GM23248 (cell line): ENCODE measurements at regions not wholly inside any gene's neighbourhood (a gene's known extent, or its start where the extent isn't known, plus 50 kb on each side); places are given as distances from the start of the nearest gene placed in this dataset.

Experiments used
- DNase-seq: peaks from one replicate; pipeline ENCODE4 v3.0.0-alpha.2; 2015
- H2AFZ ChIP-seq: fragments of 200-600 bp; sonication (generic); 2 replicates; pipeline ENCODE4 v1.6.1; 2016; ENCODE audit warnings: antibody characterized with exemption
- H3F3A ChIP-seq: fragments of 200-600 bp; sonication (generic); 2 replicates; pipeline ENCODE4 v1.6.1; 2016; ENCODE audit warnings: mild to moderate bottlenecking, antibody characterized with exemption, mixed run types; ENCODE audit not compliant: insufficient read depth
- H3K27ac ChIP-seq: fragments of 200-600 bp; sonication (generic); 2 replicates; pipeline ENCODE4 v1.5.1; 2016; ENCODE audit warnings: mild to moderate bottlenecking
- H3K27me3 ChIP-seq: fragments of 200-600 bp; sonication (generic); replicated peaks from 2 replicates; pipeline ENCODE4 v1.6.1; 2016; ENCODE audit warnings: mild to moderate bottlenecking; ENCODE audit not compliant: insufficient read depth
- H3K36me3 ChIP-seq: fragments of 200-600 bp; sonication (generic); 2 replicates; pipeline ENCODE4 v1.6.1; 2016; ENCODE audit warnings: low read depth, mild to moderate bottlenecking
- H3K4me1 ChIP-seq: fragments of 200-600 bp; sonication (generic); 2 replicates; pipeline ENCODE4 v1.6.1; 2016; ENCODE audit warnings: mild to moderate bottlenecking; ENCODE audit not compliant: insufficient read depth
- H3K4me2 ChIP-seq: fragments of 200-600 bp; sonication (generic); one replicate; pipeline ENCODE4 v1.6.1; 2016; ENCODE audit warnings: mild to moderate bottlenecking; ENCODE audit not compliant: unreplicated experiment
- H3K4me3 ChIP-seq: fragments of 200-600 bp; sonication (generic); 2 replicates; pipeline ENCODE4 v1.5.1; 2016; ENCODE audit warnings: mild to moderate bottlenecking
- H3K79me2 ChIP-seq: fragments of 200-600 bp; sonication (generic); 2 replicates; pipeline ENCODE4 v1.6.1; 2016; ENCODE audit warnings: mild to moderate bottlenecking; ENCODE audit not compliant: insufficient read depth
- H3K9ac ChIP-seq: fragments of 200-600 bp; sonication (generic); 2 replicates; pipeline ENCODE4 v1.6.1; 2016; ENCODE audit warnings: mild to moderate bottlenecking
- H3K9me2 ChIP-seq: fragments of 200-600 bp; sonication (generic); 2 replicates; pipeline ENCODE4 v1.6.1; 2016; ENCODE audit warnings: mixed run types, mild to moderate bottlenecking, moderate library complexity; ENCODE audit not compliant: insufficient read depth
- H3K9me3 ChIP-seq: fragments of 200-600 bp; sonication (generic); one replicate; pipeline ENCODE4 v1.6.1; 2017; ENCODE audit warnings: low read depth
- H4K20me1 ChIP-seq: fragments of 200-600 bp; sonication (generic); 2 replicates; pipeline ENCODE4 v1.6.0; 2016; ENCODE audit not compliant: insufficient read depth
- EZH2 ChIP-seq: fragments of 200-600 bp; sonication (generic); IDR thresholded peaks from 2 replicates; pipeline ENCODE4 v1.6.1; 2018; ENCODE audit warnings: antibody characterized with exemption, mild to moderate bottlenecking; ENCODE audit not compliant: insufficient read depth, poor library complexity, severe bottlenecking
- EZH2phosphoT487 ChIP-seq: fragments of 200-600 bp; sonication (generic); IDR thresholded peaks from 2 replicates; pipeline ENCODE4 v1.6.1; 2018; ENCODE audit warnings: antibody characterized with exemption, moderate library complexity, mild to moderate bottlenecking, low read depth; ENCODE audit not compliant: insufficient read depth
- WGBS, 2 experiments: methylation state at CpG; one replicate each; pipeline ENCODE4 v1.1.6; 2015 to 2017; ENCODE audit warnings: low lambda C conversion rate in 2 of 2, low coverage in 1 of 2; ENCODE audit errors: missing lambda C conversion rate in 2 of 2; 5-methylcytosine and 5-hydroxymethylcytosine counted together
- in situ Hi-C: fragments of 300-500 bp; cut with MboI; formaldehyde crosslinking; loops from 2 replicates; pipeline ENCODE4 v1.15.0; 2020

DNA sequence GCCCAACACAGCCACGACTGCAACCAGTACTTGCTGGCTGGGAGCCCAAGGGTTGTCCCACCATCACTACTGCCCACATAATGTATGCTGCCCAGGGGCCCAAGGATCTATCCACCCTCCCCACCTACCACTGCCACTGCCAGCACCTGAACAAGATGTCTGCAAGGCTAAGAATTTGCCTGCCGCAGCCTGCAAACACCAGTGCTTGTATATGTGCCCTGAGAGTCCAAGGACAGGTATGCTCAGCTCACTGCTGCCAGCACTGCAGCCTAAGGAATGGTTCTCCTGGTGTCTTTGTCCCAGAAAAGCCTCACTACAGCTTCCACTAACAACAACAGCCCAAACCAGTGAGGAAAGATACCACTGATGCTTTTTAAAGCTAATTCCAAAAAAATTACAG is 1174.0 kb downstream of the SORCS1 start:
- in situ Hi-C loops = no loop called here
- WGBS, 2 experiments = 33 to 41% methylated on average over 2 of the region's 2 CpGs
- no peaks in the 10 kb centered on the region for H3K4me1 ChIP-seq

DNA sequence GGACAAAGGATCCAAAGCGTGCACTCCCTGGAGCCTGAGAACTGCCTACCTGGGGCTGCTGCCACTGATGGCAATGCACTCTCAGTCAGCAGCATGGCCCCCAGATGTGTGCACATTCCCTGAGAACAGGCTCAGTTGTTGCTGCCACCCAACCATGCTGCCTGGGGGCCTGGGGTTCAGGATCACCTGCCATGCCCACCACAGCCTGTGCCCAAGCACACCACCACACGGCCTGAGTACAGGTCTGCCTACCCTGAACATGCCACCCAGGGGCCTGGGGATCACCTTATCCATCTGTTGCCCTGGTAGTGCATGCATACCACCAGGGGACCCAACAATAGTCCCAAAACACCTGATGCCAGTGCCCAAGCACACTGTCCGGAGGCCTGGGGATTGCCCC is 1174.5 kb downstream of the SORCS1 start:
- H3K27ac ChIP-seq = no peak overlapping the region
- no peaks in the 10 kb centered on the region for H3K79me2 ChIP-seq
- no peak overlapping the region for H2AFZ ChIP-seq
- no peaks in the 10 kb centered on the region for H3K4me1 ChIP-seq
- no peak overlapping the region for H3K4me2 ChIP-seq
- 45 to 49% methylated on average over 3 of the region's 3 CpGs for WGBS, 2 experiments
- no peak for DNase-seq
- no peaks in the 10 kb centered on the region for H3F3A ChIP-seq
- TF ChIP-seq EZH2phosphoT487 (no peak), EZH2 (no peak)
- no peaks in the 10 kb centered on the region for H4K20me1 ChIP-seq
- H3K9me3 ChIP-seq = no peaks in the 10 kb centered on the region
- no peak overlapping the region for H3K4me3 ChIP-seq
- H3K9ac ChIP-seq = no peak overlapping the region
- in situ Hi-C loops = no loop called here
- no peaks in the 10 kb centered on the region for H3K36me3 ChIP-seq
- H3K27me3 ChIP-seq = no peaks in the 10 kb centered on the region
- no peaks in the 10 kb centered on the region for H3K9me2 ChIP-seq

More for the DNA sequence above, 1174.0 kb downstream of the SORCS1 start:
- Histone ChIP-seq H3F3A (no peaks in the 10 kb centered on the region), H3K4me3 (no peak overlapping the region), H3K27ac (no peak overlapping the region), H2AFZ (no peak overlapping the region), H3K27me3 (no peaks in the 10 kb centered on the region), H3K79me2 (no peaks in the 10 kb centered on the region), H3K36me3 (no peaks in the 10 kb centered on the region), H3K9ac (no peak overlapping the region), H3K9me3 (no peaks in the 10 kb centered on the region), H3K9me2 (no peaks in the 10 kb centered on the region), H3K4me2 (no peak overlapping the region), H4K20me1 (no peaks in the 10 kb centered on the region)
- TF ChIP-seq EZH2phosphoT487 (no peak), EZH2 (no peak)
- DNase-seq = no peak

- Histone ChIP-seq H3K4me3 (no peak overlapping the region), H3K9ac (no peak overlapping the region), H3F3A (no peaks in the 10 kb centered on the region), H3K27me3 (no peaks in the 10 kb centered on the region), H3K4me2 (no peak overlapping the region), H4K20me1 (no peaks in the 10 kb centered on the region), H3K36me3 (no peaks in the 10 kb centered on the region), H3K79me2 (no peaks in the 10 kb centered on the region), H3K4me1 (no peaks in the 10 kb centered on the region), H2AFZ (no peak overlapping the region), H3K9me3 (no peaks in the 10 kb centered on the region), H3K27ac (no peak overlapping the region), H3K9me2 (no peaks in the 10 kb centered on the region)
- no peak for DNase-seq
- TF ChIP-seq EZH2phosphoT487 (no peak), EZH2 (no peak)
- in situ Hi-C loops = no loop called here
- WGBS, 2 experiments = 8 to 13% methylated on average over 1 of the region's 1 CpG
Observed at GRCh38 chr10:105988848-105989247, 1175.7 kb downstream of the SORCS1 start.

DNA sequence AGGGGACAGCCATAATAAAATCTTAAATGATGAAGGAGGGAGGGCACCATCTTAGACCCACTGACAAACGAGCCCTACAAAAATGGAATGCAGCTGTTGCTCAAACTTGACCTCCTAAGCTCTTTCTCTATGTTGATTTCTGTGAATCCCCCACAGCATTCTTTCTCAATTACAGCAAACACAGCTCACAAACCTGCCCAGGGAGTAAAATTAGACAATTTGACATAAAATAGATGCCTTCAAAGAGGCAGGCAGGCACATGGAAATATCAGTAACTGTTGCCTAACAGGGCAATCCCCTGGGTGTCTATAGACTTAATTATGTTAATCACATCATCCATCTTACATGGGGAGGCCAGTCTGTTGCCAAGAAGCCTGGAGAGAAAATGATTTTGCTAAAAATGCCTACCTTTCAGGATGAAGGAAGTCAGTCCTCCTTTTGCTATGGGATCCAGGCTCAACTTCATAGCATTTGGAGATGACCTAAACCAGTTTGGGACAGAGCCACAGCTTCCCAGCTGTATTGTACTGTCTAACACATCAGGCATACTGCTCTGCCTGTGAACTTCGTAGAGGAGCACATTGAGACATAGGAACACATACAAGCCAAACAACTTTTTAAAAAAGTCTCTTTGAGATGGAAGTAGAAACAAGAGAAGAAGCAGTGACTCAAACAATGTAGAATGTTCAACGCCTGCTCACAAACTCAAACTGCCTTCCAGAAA is 1177.4 kb downstream of the SORCS1 start:
- H3K36me3 ChIP-seq = no peaks in the 10 kb centered on the region
- H3K9me3 ChIP-seq = no peaks in the 10 kb centered on the region
- no peaks in the 10 kb centered on the region for H3K9me2 ChIP-seq
- H3K27me3 ChIP-seq = no peaks in the 10 kb centered on the region
- no peak overlapping the region for H3K4me3 ChIP-seq
- in situ Hi-C loops = no loop called here
- no peaks in the 10 kb centered on the region for H3K4me1 ChIP-seq
- no peaks in the 10 kb centered on the region for H3K79me2 ChIP-seq
- no peak overlapping the region for H2AFZ ChIP-seq
- H4K20me1 ChIP-seq = no peaks in the 10 kb centered on the region
- TF ChIP-seq EZH2phosphoT487 = no peak
- TF ChIP-seq EZH2 = no peak
- DNase-seq = no peak
- no peak overlapping the region for H3K27ac ChIP-seq
- H3K4me2 ChIP-seq = no peak overlapping the region
- H3F3A ChIP-seq = no peaks in the 10 kb centered on the region
- 9 to 19% methylated on average over 3 of the region's 3 CpGs for WGBS, 2 experiments
- H3K9ac ChIP-seq = no peak overlapping the region
